Astrocyte of the hippocampus (primary cell): ENCODE measurements at regions not wholly inside any gene's neighbourhood (a gene's known extent, or its start where the extent isn't known, plus 50 kb on each side); places are given as distances from the start of the nearest gene placed in this dataset.

Experiments
- DNase-seq: peaks from one replicate; pipeline ENCODE4 v3.0.0; 2011; ENCODE audit warnings: low read depth, low spot score

DNA sequence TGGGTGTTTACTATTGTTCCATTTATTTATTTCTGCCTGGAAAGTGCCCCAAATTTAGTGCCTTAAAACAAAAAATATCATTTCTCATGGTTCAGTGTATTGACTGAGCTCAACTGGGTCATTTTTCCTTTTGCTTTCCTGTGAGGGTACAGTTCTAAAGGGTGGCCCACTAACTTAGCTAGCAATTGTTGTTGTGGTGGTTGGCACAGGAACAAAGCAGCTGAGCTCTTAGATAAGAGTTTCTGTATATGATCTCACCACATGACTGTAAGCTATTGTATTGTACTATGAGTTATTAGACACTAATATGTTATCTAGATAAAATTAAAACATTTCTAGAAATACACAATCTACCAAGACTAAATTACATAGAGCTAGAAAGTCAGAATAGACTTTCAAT is 1283.7 kb downstream of the OTOL1 start:
- DNase-seq = no peak

DNA sequence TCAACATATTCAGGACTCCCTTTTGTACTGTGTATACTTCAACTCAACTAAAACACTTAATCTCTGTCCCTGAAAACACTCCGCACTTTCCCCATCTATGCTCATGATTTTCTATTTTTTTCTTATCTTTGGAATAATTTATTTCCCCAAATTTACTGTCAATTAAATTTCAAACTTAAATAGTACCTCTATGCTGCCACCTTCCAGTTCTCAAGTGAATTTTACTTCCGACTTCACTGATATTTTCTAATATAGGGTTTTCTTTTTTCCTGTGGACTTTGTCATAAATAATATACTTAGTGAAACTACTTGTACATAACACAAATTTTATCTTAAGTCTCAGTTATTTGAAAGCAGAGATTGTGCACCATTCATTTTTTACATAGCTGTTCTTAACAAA is 1303.3 kb downstream of the OTOL1 start:
- no peak for DNase-seq

GRCh38 chr3:162802228-162802965 is 1305.8 kb downstream of the OTOL1 start:
- DNase-seq = no peak

- DNase-seq = no peak
These were observed 1314.2 kb downstream of the OTOL1 start for GRCh38 chr3:162810776-162811175.

GRCh38 chr3:162842549-162843216 is 1346.1 kb downstream of the OTOL1 start:
- no peak for DNase-seq

- DNase-seq = no peak
These were observed 1349.3 kb downstream of the OTOL1 start for GRCh38 chr3:162845918-162846317.

DNA sequence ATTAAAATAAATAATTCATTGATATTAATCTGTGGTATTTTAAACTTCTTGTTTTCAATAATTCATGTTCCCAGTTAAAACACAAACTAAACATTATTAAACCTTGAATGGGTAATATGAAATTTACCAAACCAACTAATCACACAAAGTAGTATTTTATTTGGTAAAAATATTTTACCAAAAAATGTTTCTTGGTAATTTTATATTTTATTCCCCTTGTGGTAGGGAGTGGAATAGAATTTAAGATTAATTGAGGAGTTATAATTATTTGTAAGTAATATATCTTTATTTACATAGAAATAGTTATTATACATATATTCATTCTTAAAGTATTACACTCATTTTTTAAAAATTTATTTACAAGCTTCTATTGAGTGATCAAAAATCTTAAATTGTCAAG is 1350.9 kb downstream of the OTOL1 start:
- DNase-seq = no peak

GRCh38 chr3:162863579-162863978 is 1367.0 kb downstream of the OTOL1 start:
- no peak for DNase-seq

DNA sequence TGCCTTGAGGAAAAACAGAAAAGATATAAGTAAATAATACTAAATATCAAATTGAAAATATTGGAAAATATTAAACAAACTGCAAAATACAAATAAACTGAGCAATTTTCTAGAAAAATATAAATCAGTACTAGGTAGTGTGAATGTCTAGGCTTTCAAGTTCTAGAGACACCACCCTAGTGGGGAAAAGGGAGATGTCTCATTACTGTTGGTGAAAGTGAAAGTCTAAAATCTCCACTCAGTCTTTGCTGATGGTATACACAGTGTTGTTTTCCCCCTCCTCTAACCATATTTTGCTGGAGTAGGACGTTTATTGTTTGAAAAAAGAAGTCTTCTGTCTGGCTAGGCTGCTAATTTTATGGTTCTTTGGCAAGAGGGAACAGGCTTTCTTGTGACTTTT is 1368.9 kb downstream of the OTOL1 start:
- no peak for DNase-seq

GRCh38 chr3:162879021-162879562 is 1382.5 kb downstream of the OTOL1 start:
- no peak for DNase-seq

- no peak for DNase-seq
These were observed 1387.8 kb downstream of the OTOL1 start for GRCh38 chr3:162884373-162884772.

- no peak for DNase-seq
These were observed 1396.5 kb downstream of the OTOL1 start for GRCh38 chr3:162892921-162893793.

DNA sequence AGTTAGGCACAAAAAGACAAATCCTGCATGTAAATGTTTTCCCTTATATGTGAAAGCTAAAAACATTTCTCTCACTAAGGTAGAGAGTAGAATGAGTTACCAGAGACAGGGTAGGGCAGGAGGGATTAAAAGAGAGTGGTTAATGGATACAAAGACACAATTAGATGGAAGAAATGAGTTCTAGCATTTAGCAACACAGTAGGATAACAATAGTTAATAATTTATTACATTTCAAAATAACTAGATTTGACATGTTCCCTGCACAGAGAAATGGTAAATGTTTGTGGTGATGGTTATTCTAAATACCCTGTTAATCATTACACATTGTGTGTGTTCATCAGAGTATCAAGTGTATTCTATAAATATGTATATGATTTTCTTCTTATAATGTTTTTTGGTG is 1400.7 kb downstream of the OTOL1 start:
- DNase-seq = no peak

DNA sequence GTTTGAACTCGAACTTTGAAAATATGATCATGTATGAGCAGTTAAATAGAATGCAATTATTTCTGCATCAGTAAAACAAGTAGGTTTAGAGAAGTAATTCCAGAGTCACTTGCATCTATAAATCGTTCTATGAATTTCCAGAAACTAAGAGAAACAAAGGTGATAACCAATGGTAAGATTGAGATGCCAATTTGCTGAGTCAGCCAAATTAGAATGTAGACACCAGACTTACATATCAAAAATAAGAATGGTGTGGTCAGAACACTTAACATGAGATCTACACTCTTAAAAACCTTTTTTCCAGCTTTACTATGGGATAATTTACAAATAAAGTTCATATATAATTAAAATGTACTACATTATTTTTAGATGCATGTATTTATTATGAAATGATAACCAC is 1435.9 kb downstream of the OTOL1 start:
- no peak for DNase-seq

- DNase-seq = no peak
These were observed 1437.0 kb downstream of the OTOL1 start for GRCh38 chr3:162933656-162934055.

GRCh38 chr3:162936706-162937105 is 1440.1 kb downstream of the OTOL1 start:
- DNase-seq = no peak

DNA sequence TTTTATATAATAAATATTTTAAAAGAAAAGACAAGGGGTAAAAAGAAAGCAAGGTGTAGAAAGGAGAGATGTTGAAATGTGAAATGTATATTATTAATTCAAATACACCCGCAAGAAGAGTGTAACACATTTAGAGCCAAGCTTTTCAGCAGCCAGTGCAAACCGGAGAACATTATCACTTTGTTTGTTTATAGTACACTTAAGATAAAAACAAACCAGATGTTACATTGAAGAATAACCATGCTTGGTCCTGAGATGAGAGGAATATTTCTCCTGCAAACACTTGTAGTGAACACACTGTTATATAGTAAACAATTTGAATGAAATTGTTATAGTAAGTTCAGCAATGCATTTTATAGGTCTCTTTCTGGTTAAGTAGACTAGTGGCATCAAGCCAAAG is 1441.5 kb downstream of the OTOL1 start:
- DNase-seq = no peak

GRCh38 chr3:162945626-162946025 is 1449.0 kb downstream of the OTOL1 start:
- DNase-seq = no peak

- DNase-seq = no peak
These were observed 1460.1 kb downstream of the OTOL1 start for GRCh38 chr3:162956711-162957110.

DNA sequence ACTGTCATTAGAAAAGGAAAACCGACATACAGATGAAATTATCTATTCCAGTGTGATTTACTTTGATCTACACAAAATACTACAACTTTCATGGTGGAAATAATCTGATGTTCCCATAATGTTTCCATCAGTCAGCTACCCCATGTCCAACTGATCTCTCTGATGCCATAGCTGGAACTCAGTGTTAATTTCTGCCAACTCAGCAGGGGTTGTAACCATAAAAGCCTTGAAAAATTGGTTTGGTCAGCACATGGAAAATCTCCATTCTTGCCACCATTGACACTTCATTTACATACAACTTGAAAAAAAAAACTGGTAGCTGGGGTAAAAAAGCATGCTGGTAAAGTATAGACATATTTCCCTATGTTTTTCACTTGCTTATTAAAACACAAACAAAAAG is 1463.7 kb downstream of the OTOL1 start:
- DNase-seq = no peak

DNA sequence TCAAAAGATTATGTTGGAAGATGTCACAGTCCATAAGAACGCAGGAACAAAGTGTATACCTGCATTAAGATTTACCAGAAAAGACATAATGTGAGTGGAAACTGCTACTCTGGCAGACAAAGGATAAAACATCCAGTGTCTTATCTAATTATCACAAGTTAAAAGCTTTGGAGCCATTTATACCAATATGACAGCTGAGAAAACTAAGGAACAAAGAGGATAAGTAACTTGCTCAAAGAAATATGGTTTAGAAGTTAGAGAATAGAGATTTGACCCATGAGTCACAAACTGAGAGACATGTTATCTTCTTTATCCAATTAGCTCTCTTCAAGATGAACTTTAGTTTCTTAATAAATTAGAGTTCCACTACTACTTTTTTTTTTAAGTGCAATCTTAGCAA is 1473.7 kb downstream of the OTOL1 start:
- no peak for DNase-seq

DNA sequence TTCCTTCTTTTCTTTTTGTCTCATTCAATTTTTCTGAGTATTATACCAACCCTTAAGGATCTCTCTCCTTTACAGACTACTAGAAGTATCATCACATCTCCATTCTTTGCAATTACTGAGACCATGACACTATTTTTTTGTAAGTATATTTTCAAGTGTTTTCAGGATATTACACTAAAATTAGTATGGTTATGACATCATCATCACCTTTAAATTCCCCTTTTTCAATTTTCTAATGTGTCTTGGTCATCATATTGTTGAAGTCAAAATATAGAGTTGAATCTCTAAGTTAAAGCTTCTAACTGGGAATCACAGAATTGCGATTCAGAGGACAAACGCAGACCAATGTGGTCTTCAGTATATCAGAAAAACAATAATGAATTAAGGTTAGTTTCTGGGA is 1475.1 kb downstream of the OTOL1 start:
- no peak for DNase-seq
